Gastroesophageal sphincter (tissue), 3 donors: ENCODE measurements at regions not wholly inside any gene's neighbourhood (a gene's known extent, or its start where the extent isn't known, plus 50 kb on each side); places are given as distances from the start of the nearest gene placed in this dataset.

Experiments
- CTCF ChIP-seq, 4 experiments: fragments of 200-600 bp in 2 of 4; fragments of 450-650 bp in 2 of 4; sonication (generic) in 1 of 4; IDR thresholded peaks; one replicate each; pipeline ENCODE4 v1.5.1; 2017 to 2019; ENCODE audit warnings: antibody characterized with exemption in 4 of 4, mild to moderate bottlenecking in 2 of 4, moderate library complexity in 2 of 4
- POLR2AphosphoS5 ChIP-seq: sonication (generic); formaldehyde crosslinking; IDR thresholded peaks from one replicate; pipeline ENCODE4 v1.6.1; 2017; ENCODE audit warnings: antibody characterized with exemption

- no peak for TF ChIP-seq CTCF (IDR thresholded peaks at IDR 0.05)
- no peak for TF ChIP-seq POLR2AphosphoS5
Measured at GRCh38 chr2:217361483-217361880, 501.6 kb upstream of the TNP1 start.
